Astrocyte (in vitro differentiated cells and primary cell): ENCODE measurements at regions not wholly inside any gene's neighbourhood (a gene's known extent, or its start where the extent isn't known, plus 50 kb on each side); places are given as distances from the start of the nearest gene placed in this dataset.

Experiments
- DNase-seq: peaks from one replicate; pipeline ENCODE4 v3.0.0-alpha.2; 2010; ENCODE audit warnings: low read depth
- FAIRE-seq: peaks from 2 replicates; lab custom pipeline; 2011; peaks lifted over from hg19 to GRCh38; lab: Jason Lieb, UNC
- H2AFZ ChIP-seq: 2 replicates; pipeline ENCODE4 v1.6.0; 2012; ENCODE audit warnings: low read depth, low read length, inconsistent platforms
- H3K27ac ChIP-seq: 2 replicates; pipeline ENCODE4 v1.5.1; 2011; ENCODE audit warnings: low read depth, low read length, inconsistent platforms
- H3K27me3 ChIP-seq: 2 replicates; pipeline ENCODE4 v1.6.0; 2011; ENCODE audit warnings: low read length, inconsistent platforms; ENCODE audit not compliant: insufficient read depth
- H3K36me3 ChIP-seq: 2 replicates; pipeline ENCODE4 v1.5.1; 2011; ENCODE audit warnings: low read length, inconsistent platforms; ENCODE audit not compliant: insufficient read depth
- H3K4me1 ChIP-seq: 2 replicates; pipeline ENCODE4 v1.5.1; 2011; ENCODE audit warnings: low read length, inconsistent platforms; ENCODE audit not compliant: insufficient read depth
- H3K4me2 ChIP-seq: 2 replicates; pipeline ENCODE4 v1.6.0; 2012; ENCODE audit warnings: low read length, inconsistent platforms
- H3K4me3 ChIP-seq: 2 replicates; pipeline ENCODE4 v1.5.1; 2011; ENCODE audit warnings: low read depth, mild to moderate bottlenecking, low read length, inconsistent platforms; ENCODE audit not compliant: insufficient read depth
- H3K79me2 ChIP-seq: 2 replicates; pipeline ENCODE4 v1.6.0; 2012; ENCODE audit warnings: mild to moderate bottlenecking, low read length, inconsistent platforms; ENCODE audit not compliant: insufficient read depth
- H3K9ac ChIP-seq: 2 replicates; pipeline ENCODE4 v1.6.0; 2012; ENCODE audit warnings: mild to moderate bottlenecking, low read length, inconsistent platforms
- H3K9me3 ChIP-seq: 2 replicates; pipeline ENCODE4 v1.5.1; 2012; ENCODE audit warnings: low read depth, mild to moderate bottlenecking, low read length, inconsistent platforms; ENCODE audit not compliant: insufficient read depth
- H4K20me1 ChIP-seq: 2 replicates; pipeline ENCODE4 v1.6.0; 2012; ENCODE audit warnings: low read length, inconsistent platforms; ENCODE audit not compliant: insufficient read depth
- H3K27ac Mint-ChIP-seq: one replicate; pipeline ENCODE4 v1.8.0; 2021; ENCODE audit warnings: mild to moderate bottlenecking, mixed read lengths; ENCODE audit not compliant: unreplicated experiment
- H3K27me3 Mint-ChIP-seq: one replicate; pipeline ENCODE4 v1.8.0; 2021; ENCODE audit warnings: low read depth, mixed read lengths; ENCODE audit not compliant: unreplicated experiment
- H3K36me3 Mint-ChIP-seq: one replicate; pipeline ENCODE4 v1.8.0; 2021; ENCODE audit warnings: low read depth, mixed read lengths; ENCODE audit not compliant: unreplicated experiment
- H3K4me1 Mint-ChIP-seq: one replicate; pipeline ENCODE4 v1.8.0; 2021; ENCODE audit warnings: low read depth, mixed read lengths; ENCODE audit not compliant: unreplicated experiment
- H3K4me3 Mint-ChIP-seq: one replicate; pipeline ENCODE4 v1.8.0; 2021; ENCODE audit warnings: mild to moderate bottlenecking, moderate library complexity, mixed read lengths; ENCODE audit not compliant: unreplicated experiment
- H3K9me3 Mint-ChIP-seq: one replicate; pipeline ENCODE4 v1.8.0; 2021; ENCODE audit warnings: mild to moderate bottlenecking, mixed read lengths; ENCODE audit not compliant: unreplicated experiment
- EZH2 ChIP-seq: IDR thresholded peaks from 2 replicates; pipeline ENCODE4 v1.6.1; 2012; ENCODE audit warnings: mild to moderate bottlenecking, low read length, inconsistent platforms; ENCODE audit not compliant: insufficient read depth
- TF ChIP-seq, protein P1 (sequence below): IDR thresholded peaks from 2 replicates; pipeline ENCODE4 v1.5.1; 2011; ENCODE audit warnings: low read depth, mild to moderate bottlenecking, inconsistent platforms, low read length, moderate library complexity; ENCODE audit not compliant: insufficient read depth

GRCh38 chr1:25061261-25061995, 131.4 kb upstream of the RUNX3 start:
- H3K9ac ChIP-seq = no peak overlapping the region
- H3K79me2 ChIP-seq = no peaks in the 10 kb centered on the region
- no peak overlapping the region for H3K27ac ChIP-seq
- H3K27me3 Mint-ChIP-seq = peaks cover 47% of the 10 kb centered on the region
- FAIRE-seq (no peak), DNase-seq (no peak)
- H2AFZ ChIP-seq = no peak overlapping the region
- peaks cover 44% of the 10 kb centered on the region for H3K27me3 ChIP-seq
- no peaks in the 10 kb centered on the region for H3K36me3 ChIP-seq
- no peak overlapping the region for H3K4me3 ChIP-seq
- TF ChIP-seq, protein P1, sequence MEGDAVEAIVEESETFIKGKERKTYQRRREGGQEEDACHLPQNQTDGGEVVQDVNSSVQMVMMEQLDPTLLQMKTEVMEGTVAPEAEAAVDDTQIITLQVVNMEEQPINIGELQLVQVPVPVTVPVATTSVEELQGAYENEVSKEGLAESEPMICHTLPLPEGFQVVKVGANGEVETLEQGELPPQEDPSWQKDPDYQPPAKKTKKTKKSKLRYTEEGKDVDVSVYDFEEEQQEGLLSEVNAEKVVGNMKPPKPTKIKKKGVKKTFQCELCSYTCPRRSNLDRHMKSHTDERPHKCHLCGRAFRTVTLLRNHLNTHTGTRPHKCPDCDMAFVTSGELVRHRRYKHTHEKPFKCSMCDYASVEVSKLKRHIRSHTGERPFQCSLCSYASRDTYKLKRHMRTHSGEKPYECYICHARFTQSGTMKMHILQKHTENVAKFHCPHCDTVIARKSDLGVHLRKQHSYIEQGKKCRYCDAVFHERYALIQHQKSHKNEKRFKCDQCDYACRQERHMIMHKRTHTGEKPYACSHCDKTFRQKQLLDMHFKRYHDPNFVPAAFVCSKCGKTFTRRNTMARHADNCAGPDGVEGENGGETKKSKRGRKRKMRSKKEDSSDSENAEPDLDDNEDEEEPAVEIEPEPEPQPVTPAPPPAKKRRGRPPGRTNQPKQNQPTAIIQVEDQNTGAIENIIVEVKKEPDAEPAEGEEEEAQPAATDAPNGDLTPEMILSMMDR = no peak
- no peak for TF ChIP-seq EZH2
- H3K4me1 ChIP-seq = peaks cover 4% of the 10 kb centered on the region
- H3K4me3 Mint-ChIP-seq = no peak overlapping the region
- peaks cover 5% of the 10 kb centered on the region for H3K4me1 Mint-ChIP-seq
- H3K36me3 Mint-ChIP-seq = no peaks in the 10 kb centered on the region
- no peak overlapping the region for H3K4me2 ChIP-seq
- no peaks in the 10 kb centered on the region for H3K9me3 Mint-ChIP-seq
- H4K20me1 ChIP-seq = peaks cover 8% of the 10 kb centered on the region
- no peaks in the 10 kb centered on the region for H3K9me3 ChIP-seq
- no peak overlapping the region for H3K27ac Mint-ChIP-seq

DNA sequence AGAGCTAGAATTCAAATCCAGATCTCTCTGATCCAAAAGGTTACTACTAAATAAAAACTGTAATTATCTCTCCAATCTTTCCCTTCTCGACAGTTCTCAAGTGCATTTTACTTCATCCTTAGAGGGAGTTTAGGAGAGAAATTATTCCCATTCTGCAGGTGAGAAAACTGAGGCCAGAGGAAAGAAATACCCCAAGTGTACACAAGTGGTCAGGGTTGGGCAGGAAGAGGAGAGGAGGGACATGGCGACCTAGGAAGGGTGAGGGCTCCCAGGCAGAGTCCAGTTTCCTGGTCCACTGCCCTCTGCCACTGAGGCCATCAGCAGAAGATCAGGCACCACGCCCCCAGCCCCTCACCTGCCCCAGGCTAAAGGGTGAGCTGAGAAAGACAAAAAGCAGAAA, 127.1 kb upstream of the RUNX3 start:
- H3K27ac Mint-ChIP-seq = no peak overlapping the region
- H3K9me3 Mint-ChIP-seq = no peaks in the 10 kb centered on the region
- H3K27me3 ChIP-seq = peaks cover 50% of the 10 kb centered on the region
- H3K9me3 ChIP-seq = no peaks in the 10 kb centered on the region
- no peak overlapping the region for H2AFZ ChIP-seq
- no peaks in the 10 kb centered on the region for H4K20me1 ChIP-seq
- H3K36me3 ChIP-seq = no peaks in the 10 kb centered on the region
- peaks cover 57% of the 10 kb centered on the region for H3K27me3 Mint-ChIP-seq
- no peak overlapping the region for H3K4me3 Mint-ChIP-seq
- H3K79me2 ChIP-seq = no peaks in the 10 kb centered on the region
- H3K4me2 ChIP-seq = no peak overlapping the region
- no peaks in the 10 kb centered on the region for H3K4me1 ChIP-seq
- no peaks in the 10 kb centered on the region for H3K36me3 Mint-ChIP-seq
- H3K4me3 ChIP-seq = no peak overlapping the region
- H3K9ac ChIP-seq = no peak overlapping the region
- FAIRE-seq (no peak), DNase-seq (no peak)
- no peak for TF ChIP-seq EZH2
- TF ChIP-seq, protein P1 = no peak
- no peak overlapping the region for H3K27ac ChIP-seq
- H3K4me1 Mint-ChIP-seq = no peaks in the 10 kb centered on the region

GRCh38 chr1:25056536-25056935, 126.5 kb upstream of the RUNX3 start:
- no peak overlapping the region for H3K9ac ChIP-seq
- H3K9me3 ChIP-seq = no peaks in the 10 kb centered on the region
- Mint-ChIP-seq H3K4me3 (no peak overlapping the region), H3K27ac (no peak overlapping the region), H3K36me3 (no peaks in the 10 kb centered on the region), H3K4me1 (no peaks in the 10 kb centered on the region), H3K27me3 (peaks cover 59% of the 10 kb centered on the region), H3K9me3 (no peaks in the 10 kb centered on the region)
- DNase-seq = no peak
- H4K20me1 ChIP-seq = no peaks in the 10 kb centered on the region
- TF ChIP-seq, protein P1 = no peak
- no peak for TF ChIP-seq EZH2
- no peak for FAIRE-seq
- no peak overlapping the region for H3K4me2 ChIP-seq
- no peak overlapping the region for H3K4me3 ChIP-seq
- H3K36me3 ChIP-seq = no peaks in the 10 kb centered on the region
- no peaks in the 10 kb centered on the region for H3K4me1 ChIP-seq
- no peak overlapping the region for H2AFZ ChIP-seq
- H3K27me3 ChIP-seq = peaks cover 49% of the 10 kb centered on the region
- H3K27ac ChIP-seq = no peak overlapping the region
- no peaks in the 10 kb centered on the region for H3K79me2 ChIP-seq
